HT-29 (cell line): ENCODE measurements at regions not wholly inside any gene's neighbourhood (a gene's known extent, or its start where the extent isn't known, plus 50 kb on each side); places are given as distances from the start of the nearest gene placed in this dataset.

ENCODE experiments used
- DNase-seq: peaks from one replicate; pipeline ENCODE4 v3.0.0-alpha.2; 2015; ENCODE audit warnings: low spot score

DNA sequence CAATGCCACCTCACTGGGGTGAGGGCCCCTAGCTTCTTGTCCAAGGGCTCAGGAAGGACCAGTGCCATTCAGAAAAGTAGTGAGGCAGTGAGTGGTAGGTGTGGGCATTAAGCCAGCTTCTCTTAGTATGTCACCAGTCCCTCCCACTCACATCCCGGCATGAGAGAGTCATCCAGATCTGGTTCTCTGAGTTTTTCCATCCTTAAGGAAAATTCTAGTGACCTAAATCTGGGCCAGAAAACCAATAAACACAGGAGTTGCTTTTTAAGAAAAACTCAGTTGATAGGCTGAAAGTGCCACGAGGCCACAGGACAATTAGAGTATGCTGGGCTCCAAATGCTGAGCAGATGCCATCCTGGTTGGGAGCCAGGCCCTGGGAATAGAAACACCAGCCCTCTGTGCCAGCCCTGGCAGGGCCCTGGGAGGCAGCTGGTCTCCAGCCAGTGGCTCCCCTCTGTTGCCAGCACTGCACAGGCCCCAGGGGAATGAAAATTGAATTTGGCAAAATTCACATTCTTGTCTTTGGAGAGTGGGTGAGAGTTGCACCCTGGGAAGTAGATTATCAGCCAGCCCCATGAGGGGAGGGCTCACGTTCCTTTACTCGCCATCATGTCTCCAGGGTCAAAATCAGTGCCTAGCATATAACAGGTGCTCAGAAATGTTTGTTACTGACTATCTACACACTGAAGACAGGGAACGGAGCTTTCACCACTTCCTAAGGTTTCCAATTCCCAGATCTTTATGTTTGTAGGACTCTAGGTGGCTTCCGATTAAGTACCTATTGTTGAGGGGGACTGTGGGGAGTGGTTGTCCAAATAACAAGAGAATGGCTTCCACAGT is 52.8 kb downstream of the FAM43A start:
- no peak for DNase-seq

DNA sequence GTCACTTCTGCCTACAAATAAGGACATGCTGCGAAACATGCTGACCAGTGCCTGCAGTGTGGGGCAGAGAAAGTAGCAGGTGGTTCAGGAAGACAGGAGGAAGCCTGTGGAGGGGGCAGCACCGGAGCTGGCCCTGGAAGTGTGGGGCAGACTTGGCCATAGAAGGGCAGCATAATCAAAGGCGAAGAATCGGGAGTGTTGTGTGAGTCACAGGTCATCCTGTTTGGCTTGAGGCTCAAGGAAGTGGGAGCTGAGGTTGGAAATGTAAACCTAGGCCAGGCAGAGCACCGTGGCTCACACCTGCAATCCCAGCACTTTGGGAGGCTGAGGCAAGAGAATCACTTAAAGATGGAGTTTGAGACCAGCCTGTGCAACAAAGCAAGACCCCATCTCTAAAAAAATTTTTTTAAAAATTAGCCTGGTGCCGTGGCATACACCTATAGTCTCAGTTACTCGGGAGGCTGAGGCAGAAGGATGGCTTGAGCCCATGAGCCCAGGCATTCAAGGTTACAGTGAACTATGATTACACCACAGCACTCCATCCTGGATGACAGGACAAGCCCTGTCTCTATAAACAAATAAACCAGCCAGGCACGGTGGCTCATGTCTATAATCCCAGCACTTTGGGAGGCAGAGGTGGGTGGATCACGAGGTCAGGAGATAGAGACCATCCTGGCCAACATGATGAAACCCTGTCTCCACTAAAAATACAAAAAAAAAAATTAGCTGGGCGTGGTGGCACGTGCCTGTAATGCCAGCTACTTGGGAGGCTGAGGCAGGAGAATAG is 54.0 kb downstream of the FAM43A start:
- DNase-seq, result no peak

DNA sequence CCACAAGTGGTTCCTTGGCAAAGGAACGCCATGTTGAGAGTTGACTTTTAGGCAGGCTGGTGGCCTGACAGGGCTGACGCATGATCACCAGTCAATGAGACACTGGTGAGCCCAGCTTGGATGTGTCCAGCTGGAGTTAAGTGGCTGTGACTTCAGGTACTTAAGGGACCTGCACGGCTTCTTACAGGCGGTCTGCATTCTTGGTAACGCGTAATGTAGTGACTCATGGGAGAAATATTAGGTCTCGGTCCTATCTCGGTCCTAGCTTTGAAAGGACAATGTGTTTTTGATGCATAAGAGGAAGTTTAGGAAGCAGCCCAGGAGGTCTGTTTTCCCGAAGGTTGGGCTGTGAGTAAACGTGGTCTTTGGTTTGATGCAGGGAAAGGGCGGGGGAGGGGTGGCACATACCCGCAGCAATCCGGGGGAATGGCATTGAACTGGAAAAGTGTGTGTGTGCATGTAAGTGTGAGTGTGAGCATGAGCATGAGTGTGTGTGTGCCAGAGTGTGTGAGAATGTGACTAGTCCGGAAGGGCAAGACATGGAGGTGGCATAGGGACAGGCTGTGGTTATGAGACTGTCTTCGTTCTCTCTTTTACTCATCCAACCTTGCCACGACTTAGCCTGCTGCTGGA is 55.3 kb downstream of the FAM43A start:
- peak; percentile 62 for DNase-seq

DNA sequence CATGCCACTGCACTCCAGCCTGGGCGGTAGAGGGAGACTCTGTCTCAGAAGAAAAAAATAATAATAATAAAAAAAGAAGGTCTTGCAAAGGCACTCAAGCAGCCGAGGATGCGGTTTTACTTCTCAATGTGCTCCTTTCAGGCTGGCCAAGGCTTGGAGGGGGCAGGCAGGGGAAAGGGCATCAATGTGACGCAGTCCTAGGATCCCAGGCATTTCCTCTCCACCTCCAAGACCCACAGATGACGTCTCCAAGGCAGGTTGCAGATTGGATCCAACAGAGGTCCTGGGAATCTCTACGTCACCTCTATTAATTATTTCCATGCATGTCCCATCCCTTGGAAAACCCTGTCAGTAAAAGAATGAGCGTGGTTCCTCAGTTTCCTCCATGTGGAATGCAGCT is 56.2 kb downstream of the FAM43A start:
- DNase-seq, result no peak

DNA sequence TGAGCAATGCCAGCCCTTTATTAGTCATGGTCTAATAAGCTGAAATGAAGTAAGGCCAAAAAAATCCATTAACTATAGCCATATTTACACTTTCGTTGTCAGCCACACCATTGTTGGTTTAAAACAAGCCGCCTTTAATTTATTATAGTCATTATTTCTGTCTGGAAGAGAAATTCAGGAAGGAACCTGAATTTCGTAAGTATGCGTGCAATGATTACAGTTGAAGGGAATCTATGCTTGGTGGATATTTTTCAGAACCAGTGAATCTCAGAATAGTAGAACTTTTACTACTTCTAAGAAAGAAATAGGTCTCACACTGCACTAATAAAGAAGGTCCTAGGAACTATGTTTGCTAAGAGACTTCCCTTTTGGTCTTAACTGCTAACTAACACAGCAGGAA is 59.1 kb downstream of the FAM43A start:
- no peak for DNase-seq

DNA sequence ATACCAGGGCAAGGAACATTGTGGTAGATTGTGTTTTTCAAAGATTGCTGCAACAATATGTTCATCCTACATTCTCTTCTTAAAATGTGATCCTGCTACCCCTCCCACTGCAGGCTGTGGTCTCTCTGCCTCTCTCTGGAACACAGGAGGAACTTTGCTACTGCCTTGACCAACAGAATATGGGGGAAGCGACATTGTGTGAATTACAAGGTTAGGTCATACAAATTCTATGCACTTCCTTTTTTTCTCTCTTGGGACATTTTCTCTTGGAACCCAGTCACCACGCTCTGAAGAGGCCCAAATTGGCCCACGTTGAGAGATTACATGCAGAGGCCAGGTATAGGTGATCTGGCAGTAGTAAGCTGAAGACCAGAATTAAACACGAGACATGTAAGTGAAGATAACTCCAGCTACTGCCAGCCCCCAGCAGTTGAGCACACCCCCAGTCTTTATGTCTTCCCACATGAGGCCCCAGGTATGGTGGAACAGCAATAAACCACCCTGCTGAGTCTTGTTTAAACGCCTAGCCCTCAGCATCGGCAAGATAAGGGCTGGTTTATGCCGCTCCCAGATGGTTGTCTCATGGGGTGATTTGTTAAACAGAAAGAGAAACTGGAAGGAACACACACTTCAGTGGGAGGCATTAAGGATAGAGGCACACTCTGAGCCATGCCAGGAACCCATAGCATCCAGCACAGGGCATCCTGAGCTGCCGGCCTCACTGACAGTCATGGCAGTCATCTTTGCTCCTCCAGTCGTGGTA is 59.9 kb downstream of the FAM43A start:
- DNase-seq, result no peak

DNA sequence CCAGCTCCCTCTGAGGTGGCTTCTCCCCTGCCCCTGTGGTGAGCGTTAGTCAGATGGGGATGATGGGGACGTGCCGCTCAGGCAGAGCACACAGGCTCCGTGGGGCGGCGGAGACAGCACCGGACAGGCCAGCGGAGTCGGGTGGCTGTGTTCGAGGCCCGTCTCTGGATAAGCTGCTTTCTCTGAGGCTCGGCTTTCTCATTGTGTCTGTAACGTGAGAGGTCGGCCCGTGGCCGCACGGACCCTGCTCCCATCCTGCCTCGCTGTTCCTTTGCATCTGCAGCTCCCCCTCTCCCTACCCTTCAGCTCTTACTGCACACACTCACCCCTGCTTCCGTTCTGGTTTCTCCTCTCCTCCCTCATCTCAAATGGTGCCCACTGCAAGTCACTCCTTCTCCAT is 62.5 kb downstream of the FAM43A start:
- no peak for DNase-seq

DNA sequence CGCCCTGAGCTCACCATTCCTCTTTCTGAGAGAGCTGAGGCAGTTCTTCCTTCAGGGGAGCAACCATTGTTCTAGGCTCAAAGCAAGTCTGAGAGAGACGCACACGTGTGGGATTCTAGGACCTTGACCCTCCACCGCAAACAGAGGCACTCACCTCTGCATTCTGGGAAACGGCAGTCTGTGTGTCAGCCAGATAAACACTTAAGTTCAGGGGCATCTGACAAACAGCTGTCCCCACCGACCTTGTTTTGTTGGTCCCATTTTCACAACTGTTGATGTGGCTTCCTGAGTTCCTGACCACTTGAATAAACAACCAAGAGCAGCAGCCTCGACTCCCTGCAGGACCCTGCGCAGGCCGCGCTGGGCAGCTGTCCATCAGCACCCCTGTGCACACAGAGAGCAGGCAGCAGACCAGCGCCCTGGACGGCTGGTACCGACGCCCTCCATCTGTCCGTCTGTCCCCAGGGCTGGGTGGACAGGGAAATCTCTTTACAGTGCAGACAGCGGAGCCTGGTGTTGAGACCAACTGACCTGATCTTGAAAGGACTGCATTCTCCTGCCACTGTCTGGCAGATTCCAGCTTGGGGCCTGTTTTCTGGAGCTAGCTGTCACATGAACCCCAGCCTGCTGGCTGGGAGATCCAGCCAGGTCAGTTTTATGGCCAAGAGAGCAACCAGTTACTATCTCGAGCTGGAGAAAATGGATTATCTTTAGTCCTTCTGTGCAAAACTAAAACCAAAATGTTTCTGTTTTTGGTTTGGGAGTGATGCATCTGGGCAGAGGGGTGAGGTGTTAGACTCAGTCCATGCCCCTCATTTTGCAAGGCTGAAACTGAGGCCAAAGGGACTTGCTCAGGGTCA is 64.2 kb downstream of the FAM43A start:
- no peak for DNase-seq

DNA sequence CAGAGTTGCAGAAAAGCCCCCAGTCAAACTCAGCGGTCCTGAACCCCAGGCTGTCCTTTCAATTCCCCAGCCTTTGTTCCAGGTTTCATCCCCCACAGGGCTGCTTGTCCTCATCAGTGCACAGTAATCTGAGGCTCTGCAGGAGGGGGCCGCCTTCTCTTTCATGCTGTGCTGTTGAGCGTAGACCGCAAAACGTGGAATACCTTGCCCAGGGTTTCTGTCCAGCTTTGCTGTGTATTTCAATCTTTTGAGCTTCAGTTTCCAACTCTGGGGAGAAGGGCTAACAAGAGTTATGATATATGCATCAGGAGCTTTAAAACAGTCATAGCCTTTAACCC is 64.8 kb downstream of the FAM43A start:
- DNase-seq, result no peak

DNA sequence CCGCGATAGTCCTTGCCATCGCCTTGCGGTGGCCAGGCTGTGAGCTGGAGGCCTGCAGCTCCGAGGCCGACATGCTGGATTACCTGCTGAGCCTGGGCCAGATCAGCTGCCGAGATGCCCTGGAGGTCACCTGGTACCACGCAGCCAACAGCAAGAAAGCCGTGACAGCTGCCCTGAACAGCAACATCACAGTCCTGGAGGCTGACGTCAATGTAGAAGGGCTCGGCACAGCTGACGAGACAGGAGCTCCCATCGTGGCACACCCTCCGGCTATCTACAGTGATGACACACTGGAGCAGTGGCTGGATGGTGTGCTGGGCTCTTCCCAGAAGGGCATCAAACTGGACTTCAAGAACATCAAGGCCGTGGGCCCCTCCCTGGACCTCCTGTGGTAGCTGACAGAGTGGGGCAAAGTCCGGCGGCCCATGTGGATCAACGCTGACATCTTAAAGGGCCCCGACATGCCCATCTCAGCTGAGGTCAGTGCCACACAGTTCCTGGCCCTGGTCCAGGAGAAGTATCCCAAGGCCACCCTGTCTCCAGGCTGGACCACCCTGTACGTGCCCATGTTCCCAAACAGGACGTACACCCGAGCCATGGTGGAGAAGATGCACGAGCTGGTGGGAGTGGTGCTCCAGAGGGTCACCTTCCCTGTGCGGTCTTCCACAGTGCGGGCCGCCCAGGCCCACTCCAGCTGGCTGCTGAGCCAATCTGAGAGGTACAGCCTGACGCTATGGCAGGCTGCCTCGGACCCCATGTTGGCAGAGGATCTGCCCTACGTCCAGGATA is 70.2 kb downstream of the FAM43A start:
- DNase-seq, result no peak

DNA sequence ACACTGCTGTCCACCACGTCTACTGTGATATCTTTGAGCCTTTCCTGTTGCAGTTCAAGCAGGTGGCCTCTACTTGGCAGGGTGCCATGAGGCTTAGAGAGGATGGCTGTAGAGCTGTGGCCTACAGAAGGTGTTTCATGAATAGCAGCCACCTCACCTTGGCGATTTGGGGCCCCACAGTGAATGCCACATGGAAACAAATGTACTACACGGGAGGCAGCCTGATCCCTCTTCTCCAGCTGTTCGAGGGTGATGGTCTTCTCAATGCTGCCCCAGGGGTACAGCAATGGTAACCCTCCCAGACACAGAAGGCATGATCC is 70.7 kb downstream of the FAM43A start:
- DNase-seq, result no peak

DNA sequence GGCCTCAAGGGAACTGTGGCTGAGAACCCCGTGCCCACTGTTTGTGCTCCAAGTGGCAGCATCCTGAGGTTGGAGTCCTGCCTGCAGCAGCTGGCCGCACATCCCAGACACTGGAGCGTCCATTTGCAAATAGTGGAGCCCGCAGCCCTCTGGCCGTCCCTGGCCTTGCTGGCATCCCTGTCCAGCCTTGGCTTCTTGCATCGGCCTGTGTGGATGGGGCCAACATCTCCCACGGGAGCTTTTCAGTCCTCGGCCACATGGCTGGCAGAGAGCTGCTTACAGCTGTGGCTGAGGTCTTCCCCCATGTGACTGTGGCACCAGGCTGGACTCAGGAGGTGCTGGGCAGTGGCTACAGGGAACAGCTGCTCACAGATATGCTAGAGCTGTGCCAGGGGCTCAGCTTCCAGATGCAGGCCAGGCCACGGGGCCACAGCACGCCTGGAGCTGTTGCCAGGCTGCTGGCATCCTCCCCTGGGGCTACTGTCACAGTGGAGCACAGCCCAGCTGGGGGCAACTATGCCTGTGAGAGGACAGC is 71.2 kb downstream of the FAM43A start:
- no peak for DNase-seq

DNA sequence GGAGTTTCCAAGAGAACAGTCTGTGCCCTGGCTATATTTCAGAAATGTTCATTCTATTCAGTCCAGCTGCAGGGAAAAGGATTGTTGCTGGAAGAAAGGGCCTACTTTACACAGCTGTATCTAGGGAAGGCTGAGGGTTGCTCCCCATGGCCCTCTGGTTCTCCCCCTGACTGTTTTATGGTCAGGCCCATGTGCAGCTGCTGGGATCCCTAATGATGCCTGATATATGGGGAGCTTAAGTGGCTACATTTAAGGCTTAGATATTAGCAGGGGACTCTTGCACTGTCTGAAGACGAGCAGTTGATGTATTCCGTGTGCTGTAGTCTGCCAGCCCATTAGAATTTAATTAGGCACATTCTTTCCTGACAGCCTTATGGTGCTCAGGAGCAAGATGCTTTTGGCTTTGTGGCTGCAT is 72.0 kb downstream of the FAM43A start:
- no peak for DNase-seq

DNA sequence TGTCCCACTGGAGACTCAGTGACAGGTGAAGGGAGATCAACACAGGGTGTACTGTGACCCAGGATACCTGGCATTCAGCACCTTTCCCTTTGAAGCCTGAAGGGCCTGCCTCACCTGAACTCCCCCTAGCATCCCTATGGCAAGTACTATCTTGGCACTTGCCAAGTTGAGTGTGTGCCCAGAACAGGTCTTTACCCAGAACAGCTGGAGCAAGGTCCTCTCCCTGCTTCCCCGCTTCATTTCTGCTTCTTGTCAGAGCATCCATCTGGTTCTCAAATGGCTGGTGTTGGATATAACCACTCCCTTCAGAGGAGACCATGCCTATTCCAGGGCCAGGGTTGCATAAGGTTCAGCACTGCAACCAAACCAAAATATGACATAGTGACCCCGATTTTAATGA is 73.0 kb downstream of the FAM43A start:
- DNase-seq, result no peak

DNA sequence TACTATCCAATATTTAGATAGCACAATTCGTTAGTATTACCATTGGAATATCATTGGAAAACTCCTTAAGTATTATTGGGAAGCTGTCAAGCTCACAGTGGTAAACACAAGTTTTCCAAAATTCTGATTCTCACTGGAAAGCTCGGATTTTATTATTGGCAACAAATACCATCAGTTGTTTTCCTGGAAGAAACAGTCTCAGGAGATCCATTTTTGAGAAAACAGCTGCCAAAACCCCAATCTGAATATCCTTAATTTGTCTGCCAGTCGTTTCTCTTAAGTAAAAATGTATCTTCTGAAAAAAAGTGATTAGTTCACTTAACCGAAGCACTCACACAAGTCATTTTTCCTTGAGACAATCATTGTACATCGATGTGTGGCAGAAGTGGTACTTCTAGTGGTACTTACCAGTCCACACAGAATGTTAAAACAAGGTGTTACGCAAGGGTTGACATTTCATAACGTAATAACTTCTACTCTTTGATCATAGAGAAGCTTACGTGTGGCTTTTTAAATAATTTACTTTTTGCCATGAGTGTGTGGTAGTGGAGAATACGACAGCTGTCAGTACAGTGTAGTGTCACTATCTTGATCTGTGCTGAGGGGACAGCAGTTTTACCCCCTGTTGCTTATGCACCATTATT is 74.9 kb downstream of the FAM43A start:
- no peak for DNase-seq

DNA sequence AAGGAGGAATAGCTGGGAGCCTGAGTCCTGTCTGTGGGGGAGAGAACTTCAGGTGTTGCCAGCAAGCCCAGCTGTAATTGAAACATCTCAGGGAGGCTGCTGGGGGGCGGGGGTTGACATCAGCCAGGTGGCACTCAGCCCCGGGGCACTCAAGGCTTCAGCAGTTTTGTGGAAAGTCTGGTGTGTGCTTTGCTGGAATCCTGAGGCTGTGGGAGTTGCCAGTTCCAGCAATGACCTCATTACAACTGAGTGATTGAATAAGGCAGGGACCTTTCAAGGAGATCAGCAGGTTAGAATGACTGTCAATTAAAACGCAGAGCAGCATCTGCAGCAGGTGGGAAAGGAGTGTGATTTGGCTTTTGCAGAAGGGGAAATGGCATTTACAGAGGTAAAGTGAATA is 75.7 kb downstream of the FAM43A start:
- DNase-seq, result no peak

DNA sequence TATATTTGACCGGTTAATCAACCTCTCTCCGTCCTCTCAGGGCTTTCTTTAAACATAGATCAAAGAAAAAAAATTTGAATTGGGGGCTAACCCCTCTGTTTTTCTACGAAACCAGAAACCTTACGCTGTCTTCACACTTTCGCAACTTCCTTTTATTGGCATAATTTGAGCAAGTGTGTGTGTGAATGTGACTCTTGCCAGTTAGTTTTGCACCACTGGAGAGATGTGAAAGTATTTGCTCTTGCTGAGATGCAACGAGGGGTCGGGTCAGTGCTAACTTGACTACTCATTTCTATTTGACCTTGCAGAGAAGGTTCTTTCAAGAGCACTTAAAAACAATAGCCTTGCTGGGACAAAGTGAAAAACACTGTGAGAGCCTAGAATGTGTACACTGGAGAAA is 81.2 kb downstream of the FAM43A start:
- DNase-seq, result no peak

DNA sequence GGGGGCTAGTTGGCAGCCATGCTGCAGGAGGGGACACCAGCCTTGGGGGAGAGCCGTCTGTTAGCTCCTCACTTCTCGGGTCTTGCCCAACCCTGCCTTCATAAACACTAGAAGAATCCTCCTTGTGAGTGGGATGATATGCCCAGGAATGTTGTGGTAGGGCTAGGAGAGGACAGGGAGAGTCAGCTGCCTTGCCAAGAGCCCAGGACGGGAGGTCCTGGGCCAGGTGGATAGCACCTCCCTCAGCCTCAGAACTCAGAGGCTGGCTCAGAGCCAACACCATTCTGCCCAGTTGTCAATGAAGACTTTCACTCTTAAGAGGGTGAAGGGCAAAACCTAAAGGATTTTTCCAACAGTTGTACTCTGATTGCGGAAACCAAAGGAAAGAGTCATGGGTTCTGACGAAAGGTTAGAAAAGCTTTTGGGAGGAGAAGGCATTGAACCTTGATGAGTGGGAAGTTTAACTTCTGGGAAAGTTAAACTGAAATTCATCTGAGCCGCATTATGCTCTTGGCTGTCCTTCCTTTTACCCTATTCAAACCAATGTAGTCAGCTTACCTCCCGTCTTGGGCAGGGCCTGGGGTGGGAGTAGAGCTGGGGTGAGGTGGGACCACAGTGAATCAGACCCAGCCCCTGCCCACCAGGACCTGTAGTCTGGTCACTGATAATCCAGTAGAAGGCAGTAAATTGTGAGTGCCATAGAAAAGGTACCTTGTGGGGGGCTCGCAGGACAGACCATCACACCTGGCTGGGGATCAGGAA is 81.9 kb downstream of the FAM43A start:
- no peak for DNase-seq

DNA sequence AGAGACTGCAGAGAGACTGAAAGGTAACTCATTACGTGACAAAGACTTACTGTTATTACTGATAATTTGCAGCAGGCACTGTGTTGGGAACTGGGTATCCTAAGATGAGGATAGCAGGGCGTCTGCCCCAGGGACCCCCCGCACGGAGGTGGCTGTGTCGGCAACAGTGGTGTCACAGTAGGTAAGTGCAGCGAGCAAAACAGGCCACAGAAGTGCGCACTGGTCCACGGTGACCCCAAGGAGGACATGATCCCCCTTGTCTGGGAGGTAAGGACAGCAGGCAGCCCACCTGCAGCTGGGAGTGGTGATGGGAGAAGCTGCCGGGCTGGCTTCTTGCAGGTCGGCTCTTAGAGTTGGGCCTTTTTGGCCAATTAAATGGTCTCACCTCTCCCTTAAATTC is 82.9 kb downstream of the FAM43A start:
- no peak for DNase-seq
